ENCODE measurements at regions not wholly inside any gene's neighbourhood (a gene's known extent, or its start where the extent isn't known, plus 50 kb on each side); places are given as distances from the start of the nearest gene placed in this dataset.

GRCh38 chr2:155298001-155298400 is 599.5 kb downstream of the KCNJ3 start:
- no peaks in the 10 kb centered on the region for H3K36me3 ChIP-seq
- DNase-seq, result no peak
- no peak overlapping the region for H3K27ac ChIP-seq
- WGBS, 2 donors, result 23 to 50% methylated on average over 1 of the region's 1 CpG
- TF ChIP-seq POLR2AphosphoS5 (IDR thresholded peaks at IDR 0.05) (no peak), POLR2A (IDR thresholded peaks at IDR 0.05) (no peak), EP300 (IDR thresholded peaks at IDR 0.05) (no peak)
- TF ChIP-seq, protein P1, sequence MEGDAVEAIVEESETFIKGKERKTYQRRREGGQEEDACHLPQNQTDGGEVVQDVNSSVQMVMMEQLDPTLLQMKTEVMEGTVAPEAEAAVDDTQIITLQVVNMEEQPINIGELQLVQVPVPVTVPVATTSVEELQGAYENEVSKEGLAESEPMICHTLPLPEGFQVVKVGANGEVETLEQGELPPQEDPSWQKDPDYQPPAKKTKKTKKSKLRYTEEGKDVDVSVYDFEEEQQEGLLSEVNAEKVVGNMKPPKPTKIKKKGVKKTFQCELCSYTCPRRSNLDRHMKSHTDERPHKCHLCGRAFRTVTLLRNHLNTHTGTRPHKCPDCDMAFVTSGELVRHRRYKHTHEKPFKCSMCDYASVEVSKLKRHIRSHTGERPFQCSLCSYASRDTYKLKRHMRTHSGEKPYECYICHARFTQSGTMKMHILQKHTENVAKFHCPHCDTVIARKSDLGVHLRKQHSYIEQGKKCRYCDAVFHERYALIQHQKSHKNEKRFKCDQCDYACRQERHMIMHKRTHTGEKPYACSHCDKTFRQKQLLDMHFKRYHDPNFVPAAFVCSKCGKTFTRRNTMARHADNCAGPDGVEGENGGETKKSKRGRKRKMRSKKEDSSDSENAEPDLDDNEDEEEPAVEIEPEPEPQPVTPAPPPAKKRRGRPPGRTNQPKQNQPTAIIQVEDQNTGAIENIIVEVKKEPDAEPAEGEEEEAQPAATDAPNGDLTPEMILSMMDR (IDR thresholded peaks at IDR 0.05), result no peak
- intact Hi-C loops (cut with DNase I), result no loop called here
- H3K9me3 ChIP-seq, result no peaks in the 10 kb centered on the region
- no peaks in the 10 kb centered on the region for H3K27me3 ChIP-seq
- no peaks in the 10 kb centered on the region for H3K4me1 ChIP-seq
- no peak overlapping the region for H3K4me3 ChIP-seq

DNA sequence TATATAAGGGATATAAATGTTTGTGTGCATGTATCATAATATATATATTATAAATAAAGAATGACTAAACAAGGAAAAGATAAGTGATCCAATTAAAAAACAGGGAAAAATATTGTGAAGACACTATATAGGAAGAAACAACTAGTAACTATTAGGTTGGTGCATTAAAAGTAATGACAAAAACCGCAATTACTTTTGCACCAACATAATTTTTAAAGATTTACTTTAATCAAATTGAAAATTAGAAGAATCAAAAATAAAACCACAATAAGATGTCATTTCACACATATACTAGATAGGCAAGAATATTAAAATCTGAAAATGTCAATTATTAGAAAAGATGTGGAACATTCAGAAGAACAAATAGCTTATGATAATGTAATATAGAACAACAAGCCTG is 595.9 kb downstream of the KCNJ3 start:
- Histone ChIP-seq H3K9me3 (no peaks in the 10 kb centered on the region), H3K4me1 (no peaks in the 10 kb centered on the region), H3K27ac (no peak overlapping the region), H3K4me3 (no peak overlapping the region), H3K36me3 (no peaks in the 10 kb centered on the region), H3K27me3 (no peaks in the 10 kb centered on the region)
- TF ChIP-seq POLR2AphosphoS5 (IDR thresholded peaks at IDR 0.05) (no peak), EP300 (IDR thresholded peaks at IDR 0.05) (no peak), POLR2A (IDR thresholded peaks at IDR 0.05) (no peak)
- TF ChIP-seq, protein P1 (IDR thresholded peaks at IDR 0.05), result no peak
- 67 to 83% methylated on average over 1 of the region's 1 CpG for WGBS, 2 donors
- intact Hi-C loops (cut with DNase I), result no loop called here
- DNase-seq, result no peak

DNA sequence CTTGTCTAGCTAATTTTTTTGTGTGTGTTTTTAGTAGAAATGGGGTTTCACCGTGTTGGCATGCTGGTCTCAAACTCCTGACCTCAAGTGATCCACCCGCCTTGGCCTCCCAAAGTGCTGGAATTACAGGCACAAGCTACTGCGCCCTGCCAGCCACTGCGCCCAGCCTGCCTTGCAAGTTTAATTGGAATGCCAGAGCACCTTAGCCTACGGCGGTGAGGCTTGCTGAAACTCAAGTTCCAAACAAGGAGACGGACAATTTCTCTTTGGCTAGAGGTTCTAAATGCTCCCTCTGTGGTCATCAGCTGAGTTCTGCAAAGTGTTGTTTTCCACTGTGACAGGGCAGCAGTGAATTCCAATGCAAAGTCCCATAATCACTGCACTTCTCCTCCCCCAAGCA is 583.4 kb downstream of the KCNJ3 start:
- Histone ChIP-seq H3K4me3 (no peak overlapping the region), H3K4me1 (no peaks in the 10 kb centered on the region), H3K27me3 (no peaks in the 10 kb centered on the region), H3K36me3 (no peaks in the 10 kb centered on the region), H3K27ac (no peak overlapping the region), H3K9me3 (no peaks in the 10 kb centered on the region)
- DNase-seq, result no peak
- WGBS, 2 donors, result 89 to 90% methylated on average over 7 of the region's 7 CpGs
- TF ChIP-seq POLR2AphosphoS5 (IDR thresholded peaks at IDR 0.05), result no peak
- TF ChIP-seq EP300 (IDR thresholded peaks at IDR 0.05), result no peak
- no peak for TF ChIP-seq POLR2A (IDR thresholded peaks at IDR 0.05)
- intact Hi-C loops (cut with DNase I), result no loop called here

- Histone ChIP-seq H3K9me3 (no peaks in the 10 kb centered on the region), H3K27ac (no peak overlapping the region), H3K4me3 (no peak overlapping the region), H3K27me3 (no peaks in the 10 kb centered on the region), H3K36me3 (no peaks in the 10 kb centered on the region), H3K4me1 (no peaks in the 10 kb centered on the region)
- WGBS, 2 donors, result 87 to 95% methylated on average over 3 of the region's 3 CpGs
- intact Hi-C loops (cut with DNase I), result no loop called here
- TF ChIP-seq POLR2AphosphoS5 (IDR thresholded peaks at IDR 0.05) (no peak), EP300 (IDR thresholded peaks at IDR 0.05) (no peak), POLR2A (IDR thresholded peaks at IDR 0.05) (no peak)
- TF ChIP-seq, protein P1 (IDR thresholded peaks at IDR 0.05), result no peak
- DNase-seq, result no peak
Measured at GRCh38 chr2:155273323-155273722, 574.8 kb downstream of the KCNJ3 start.

DNA sequence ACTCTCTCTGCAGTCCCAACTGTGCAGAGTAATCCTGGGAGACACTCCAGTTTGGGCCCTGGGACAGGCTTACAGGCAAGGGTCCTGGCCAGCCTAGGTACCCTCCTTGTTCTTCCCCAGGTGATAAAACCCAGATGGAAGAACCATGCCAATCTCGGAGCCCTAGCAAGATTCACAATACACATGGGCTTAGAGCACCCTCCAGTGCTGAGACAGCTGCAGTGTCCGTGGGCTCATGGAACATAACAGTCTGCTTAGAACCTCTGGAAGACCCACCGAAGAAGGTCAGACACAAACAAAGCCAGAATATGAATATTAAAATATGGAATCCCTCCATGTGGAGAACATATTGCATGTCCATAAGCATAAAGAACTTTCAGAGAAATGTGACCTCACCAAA is 568.1 kb downstream of the KCNJ3 start:
- H3K36me3 ChIP-seq, result no peaks in the 10 kb centered on the region

More for the DNA sequence above, 568.1 kb downstream of the KCNJ3 start:
- H3K27me3 ChIP-seq, result no peaks in the 10 kb centered on the region
- H3K4me3 ChIP-seq, result no peak overlapping the region
- no peaks in the 10 kb centered on the region for H3K4me1 ChIP-seq
- WGBS, 2 donors, result 62 to 81% methylated on average over 3 of the region's 3 CpGs
- H3K9me3 ChIP-seq, result no peaks in the 10 kb centered on the region
- TF ChIP-seq, protein P1 (IDR thresholded peaks at IDR 0.05), result no peak
- no peak for TF ChIP-seq POLR2AphosphoS5 (IDR thresholded peaks at IDR 0.05)
- no peak for TF ChIP-seq EP300 (IDR thresholded peaks at IDR 0.05)
- TF ChIP-seq POLR2A (IDR thresholded peaks at IDR 0.05), result no peak
- intact Hi-C loops (cut with DNase I), result no loop called here
- no peak overlapping the region for H3K27ac ChIP-seq
- no peak for DNase-seq

Data from sigmoid colon (tissue), 6 donors.